ENCODE measurements at regions not wholly inside any gene's neighbourhood (a gene's known extent, or its start where the extent isn't known, plus 50 kb on each side); places are given as distances from the start of the nearest gene placed in this dataset.
A peak's percentile ranks its signal among the peaks of the same experiment; 100 is the strongest.
"Not testable (repeated sequence)": the region's sequence is repeated elsewhere in the genome, so short reads cannot be mapped to it uniquely, and the experiment has no call there.

GRCh38 chr16:17571499-17572093 lies 100.8 kb upstream of the XYLT1 start:
- no peak for DNase-seq

- no peak for DNase-seq
These were observed 97.5 kb upstream of the XYLT1 start for GRCh38 chr16:17568239-17568638.

GRCh38 chr16:17567455-17567854 lies 96.7 kb upstream of the XYLT1 start:
- DNase-seq = no peak

GRCh38 chr16:17566656-17567450 lies 96.1 kb upstream of the XYLT1 start:
- no peak for DNase-seq

GRCh38 chr16:17566075-17566474 lies 95.3 kb upstream of the XYLT1 start:
- no peak for DNase-seq

GRCh38 chr16:17565605-17566004 lies 94.8 kb upstream of the XYLT1 start:
- DNase-seq = no peak

GRCh38 chr16:17564856-17565255 lies 94.1 kb upstream of the XYLT1 start:
- no peak for DNase-seq

GRCh38 chr16:17563323-17564091 lies 92.7 kb upstream of the XYLT1 start:
- no peak for DNase-seq

- DNase-seq = no peak
These were observed 90.3 kb upstream of the XYLT1 start for GRCh38 chr16:17561056-17561455.

GRCh38 chr16:17560548-17560947 lies 89.8 kb upstream of the XYLT1 start:
- no peak for DNase-seq

GRCh38 chr16:17559394-17559793 lies 88.6 kb upstream of the XYLT1 start:
- DNase-seq = no peak

- DNase-seq = no peak
These were observed 87.2 kb upstream of the XYLT1 start for GRCh38 chr16:17557949-17558348.

GRCh38 chr16:17557480-17557879 lies 86.7 kb upstream of the XYLT1 start:
- DNase-seq = no peak

- DNase-seq = no peak
These were observed 85.7 kb upstream of the XYLT1 start for GRCh38 chr16:17556276-17557052.

GRCh38 chr16:17555176-17555575 lies 84.4 kb upstream of the XYLT1 start:
- no peak for DNase-seq

- no peak for DNase-seq
These were observed 81.6 kb upstream of the XYLT1 start for GRCh38 chr16:17552351-17552750.

- not testable (repeated sequence) for DNase-seq
These were observed 80.9 kb upstream of the XYLT1 start for GRCh38 chr16:17551682-17552081.

- DNase-seq = no peak
These were observed 78.1 kb upstream of the XYLT1 start for GRCh38 chr16:17548825-17549224.

GRCh38 chr16:17544785-17545184 lies 74.0 kb upstream of the XYLT1 start:
- DNase-seq = peak; percentile 8

GRCh38 chr16:17544304-17544703 lies 73.5 kb upstream of the XYLT1 start:
- DNase-seq = no peak

- DNase-seq = no peak
These were observed 72.3 kb upstream of the XYLT1 start for GRCh38 chr16:17543073-17543472.

- no peak for DNase-seq
These were observed 70.6 kb upstream of the XYLT1 start for GRCh38 chr16:17541324-17541723.

- no peak for DNase-seq
These were observed 68.2 kb upstream of the XYLT1 start for GRCh38 chr16:17538927-17539326.

Measured in stimulated activated CD4-positive, alpha-beta T cell treated with anti-CD3 and anti-CD28 coated beads, Interleukin-4, amount 100 ng/mL, for 1 hour (primary cell).